Islet of Langerhans (tissue), 1 donor: ENCODE measurements at regions not wholly inside any gene's neighbourhood (a gene's known extent, or its start where the extent isn't known, plus 50 kb on each side); places are given as distances from the start of the nearest gene placed in this dataset.

Experiments used
- FAIRE-seq: peaks from one replicate; lab custom pipeline; 2011; peaks lifted over from hg19 to GRCh38; lab: Jason Lieb, UNC

DNA sequence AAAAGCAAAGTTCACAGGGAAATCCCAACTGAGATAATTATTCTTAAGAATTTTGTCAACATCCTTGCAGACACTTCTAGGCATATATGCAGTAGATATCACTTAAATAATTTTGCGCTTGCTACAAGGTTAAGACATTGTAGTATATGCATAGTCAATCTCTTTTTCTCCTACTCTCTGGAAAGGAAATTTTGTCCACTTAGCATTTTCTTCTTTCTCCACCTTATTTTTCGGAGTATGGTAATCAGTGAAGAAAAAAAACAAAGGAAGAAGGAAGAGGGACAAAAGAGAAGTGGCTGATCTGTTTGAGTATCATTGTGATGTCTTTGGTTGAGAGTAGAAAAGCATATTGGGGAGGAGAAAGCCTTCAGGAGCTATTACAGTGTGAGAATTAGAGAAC is 104.6 kb downstream of the LACC1 start:
- peak; percentile 43 for FAIRE-seq

DNA sequence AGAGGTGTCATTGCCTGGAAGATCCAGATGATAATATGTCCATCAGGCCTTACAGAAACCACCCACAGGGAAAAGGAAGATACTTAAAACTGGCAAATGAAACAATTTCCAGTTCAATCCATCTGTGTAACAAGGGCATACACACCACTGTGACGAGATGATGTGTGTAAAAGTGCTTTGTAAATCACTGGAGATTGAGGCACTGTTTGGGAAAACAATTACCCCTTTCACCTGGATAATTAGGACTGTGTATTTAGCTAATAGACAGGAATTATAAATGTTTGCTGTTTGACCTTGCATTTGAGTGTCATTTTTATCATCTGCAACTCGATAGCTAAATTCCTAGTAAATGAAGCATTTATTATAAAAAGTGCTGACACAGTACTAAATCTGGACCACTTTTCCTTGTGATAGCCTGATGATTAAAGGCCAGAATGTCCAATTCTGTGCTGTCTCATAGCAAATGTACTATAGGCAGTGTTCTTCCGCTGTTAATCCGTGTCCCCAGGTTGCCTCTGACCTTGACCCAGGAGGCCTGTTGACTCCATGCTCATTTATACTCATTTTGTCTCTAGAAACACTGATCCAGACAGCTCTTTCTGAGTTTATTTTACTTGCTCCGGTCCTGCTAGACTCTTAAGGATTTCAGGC is 105.8 kb downstream of the LACC1 start:
- no peak for FAIRE-seq

DNA sequence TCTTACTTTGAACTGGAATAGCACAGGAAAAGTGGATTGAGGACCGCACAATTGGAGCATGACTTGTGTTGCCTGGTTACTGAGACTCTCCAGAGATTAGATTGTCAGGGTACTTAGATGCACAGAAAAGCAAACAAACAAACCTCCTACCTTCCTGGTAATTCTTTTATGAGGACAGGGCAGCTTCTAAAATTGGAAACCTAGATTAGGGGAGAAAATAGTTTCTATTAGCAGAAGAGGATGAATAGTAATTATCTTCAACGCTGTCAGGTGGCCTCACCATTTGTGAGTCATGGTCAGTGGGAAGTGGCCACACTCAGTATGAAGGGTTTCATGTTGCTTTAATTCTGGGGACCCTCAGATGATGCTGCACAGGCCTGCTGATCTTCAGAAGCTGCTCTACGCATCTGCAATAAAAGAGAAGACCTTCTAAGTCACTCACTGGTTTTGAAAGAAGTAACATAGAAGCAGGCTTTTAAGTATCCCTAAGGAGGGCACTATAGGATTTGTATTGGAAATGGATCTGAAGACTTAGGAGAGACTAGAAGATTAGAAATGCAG is 106.8 kb downstream of the LACC1 start:
- peak; percentile 100 for FAIRE-seq

DNA sequence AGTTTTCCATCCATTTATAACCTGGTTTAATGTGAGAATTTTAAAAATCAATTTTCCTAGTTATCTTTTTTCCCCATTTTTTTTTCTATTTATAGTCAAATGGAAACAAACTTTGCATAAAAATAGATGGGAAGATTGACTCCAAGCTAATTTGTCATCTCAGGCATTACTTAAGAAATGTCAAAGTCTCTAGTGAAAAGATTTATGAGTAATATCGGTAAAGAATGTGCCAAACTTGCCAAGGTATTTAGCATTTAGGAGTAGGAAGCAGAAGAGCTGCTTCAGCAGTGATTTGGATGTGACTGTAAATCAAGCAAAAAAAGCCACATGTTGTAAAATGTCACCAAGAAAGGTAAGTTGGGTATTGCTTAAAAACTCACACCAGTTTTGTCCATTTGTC is 108.6 kb downstream of the LACC1 start:
- peak; percentile 55 for FAIRE-seq

DNA sequence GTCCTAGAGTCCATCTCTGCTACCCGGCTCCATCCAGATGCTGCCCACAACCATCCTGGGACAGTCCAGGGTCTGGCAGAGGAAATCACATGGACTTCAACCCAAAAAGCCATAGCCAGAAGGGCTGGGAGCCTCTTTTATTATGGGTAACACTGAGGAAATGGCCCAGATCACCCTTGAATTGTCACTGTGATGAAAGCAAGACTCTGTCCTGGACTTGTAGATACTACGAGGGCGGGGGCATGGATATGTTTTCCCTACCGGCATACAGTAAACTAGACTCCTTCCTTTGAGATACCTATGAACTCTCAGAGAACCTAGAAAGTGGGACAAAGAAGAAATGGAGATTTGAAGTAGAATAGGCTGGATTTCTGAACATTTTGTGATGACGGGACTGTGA is 110.3 kb downstream of the LACC1 start:
- no peak for FAIRE-seq

DNA sequence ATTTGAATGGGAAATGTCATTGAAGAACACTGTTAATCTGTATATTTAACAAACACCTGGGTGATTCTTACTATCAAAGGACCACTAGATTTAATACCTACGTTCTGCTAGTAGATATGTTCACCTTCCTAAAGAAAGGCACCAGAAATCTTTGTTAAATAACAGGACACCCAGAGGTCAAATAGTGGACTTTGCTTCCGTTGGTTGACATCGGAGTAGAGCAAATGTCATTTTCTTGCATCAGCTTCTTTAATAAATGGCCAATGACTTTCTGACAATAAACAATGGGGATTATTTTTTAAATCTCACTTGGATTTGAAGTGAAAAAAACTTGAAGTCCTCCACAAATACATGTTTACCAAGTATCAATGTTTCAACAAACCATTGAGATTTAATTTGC is 111.1 kb downstream of the LACC1 start:
- FAIRE-seq, result no peak

DNA sequence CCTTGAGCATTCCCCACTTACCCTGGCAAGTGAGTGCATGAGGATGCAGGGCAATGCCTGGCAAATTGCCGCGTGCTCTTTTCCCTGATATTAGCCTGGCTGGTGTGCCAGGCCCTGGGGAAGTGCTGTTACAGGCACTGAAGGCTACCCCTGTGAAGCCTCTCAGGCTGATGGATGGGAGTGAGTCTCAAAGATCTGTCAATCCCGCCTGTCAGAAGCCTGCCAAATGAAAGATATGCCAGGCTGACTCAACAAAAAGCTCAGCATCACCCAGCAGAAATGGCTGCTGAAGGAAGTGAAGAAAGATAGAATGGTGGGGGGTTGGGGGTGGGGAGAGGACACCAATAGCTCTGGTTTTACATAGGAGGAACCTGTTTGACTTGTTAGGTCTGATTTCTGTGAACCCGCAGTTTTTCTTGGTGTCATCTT is 112.1 kb downstream of the LACC1 start:
- FAIRE-seq, result no peak

DNA sequence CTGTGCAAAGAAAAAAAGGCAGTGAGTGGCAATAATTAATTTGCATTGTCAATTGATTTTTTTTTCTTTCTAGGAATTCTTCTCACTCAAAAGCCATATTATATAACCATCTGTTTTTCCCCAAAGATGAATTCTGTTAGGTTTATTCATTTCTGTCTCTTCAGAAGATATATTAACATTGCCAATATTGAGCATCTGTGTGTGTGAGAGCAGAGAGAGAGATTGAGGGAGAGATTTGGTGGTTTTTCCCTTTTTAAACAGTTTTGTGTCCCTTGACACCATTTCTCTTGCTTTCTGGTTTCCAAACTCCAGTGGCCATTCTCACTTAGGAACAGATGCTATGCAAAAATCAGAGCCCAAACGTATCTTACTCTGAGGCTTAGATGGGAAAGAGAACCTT is 112.5 kb downstream of the LACC1 start:
- no peak for FAIRE-seq

DNA sequence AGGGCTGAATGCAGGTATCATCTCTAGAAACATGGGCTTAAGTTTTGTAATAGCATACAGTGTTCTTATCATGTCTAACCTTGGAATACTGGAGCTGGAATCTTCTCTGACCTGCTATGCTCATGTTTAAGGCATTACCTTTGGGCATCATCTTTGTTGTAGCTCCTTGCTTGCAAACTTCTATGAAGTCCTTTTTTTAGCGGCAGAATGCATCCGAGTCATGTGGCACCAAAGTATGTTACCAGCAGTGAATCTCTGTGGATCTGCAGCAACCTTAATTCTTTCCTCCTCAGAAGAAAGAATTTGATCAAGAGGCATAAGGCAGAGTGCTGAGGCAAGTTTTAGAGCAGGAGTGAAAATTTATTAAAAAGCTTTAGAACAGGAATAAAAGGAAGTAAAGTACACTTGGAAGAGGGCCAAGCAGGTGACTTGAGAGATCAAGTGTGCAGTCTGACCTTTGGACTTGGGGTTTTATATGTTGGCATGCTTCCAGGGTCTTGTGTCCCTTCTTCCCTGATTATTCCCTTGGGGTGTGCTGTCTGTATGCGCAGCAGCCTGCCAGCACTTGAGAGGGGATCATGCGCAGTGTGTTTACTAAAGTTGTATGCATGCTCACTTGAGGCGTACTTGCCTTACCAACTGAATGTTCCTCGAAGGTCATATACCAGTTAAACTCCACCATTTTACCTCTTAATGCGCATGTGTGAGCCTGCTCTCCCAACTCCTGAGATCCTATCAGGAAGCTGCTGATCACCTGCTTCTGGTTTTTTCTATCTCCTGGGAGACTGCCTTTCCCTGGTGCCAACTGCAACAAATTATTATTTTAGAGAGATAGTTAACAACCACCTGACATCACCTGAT is 115.5 kb downstream of the LACC1 start:
- no peak for FAIRE-seq

DNA sequence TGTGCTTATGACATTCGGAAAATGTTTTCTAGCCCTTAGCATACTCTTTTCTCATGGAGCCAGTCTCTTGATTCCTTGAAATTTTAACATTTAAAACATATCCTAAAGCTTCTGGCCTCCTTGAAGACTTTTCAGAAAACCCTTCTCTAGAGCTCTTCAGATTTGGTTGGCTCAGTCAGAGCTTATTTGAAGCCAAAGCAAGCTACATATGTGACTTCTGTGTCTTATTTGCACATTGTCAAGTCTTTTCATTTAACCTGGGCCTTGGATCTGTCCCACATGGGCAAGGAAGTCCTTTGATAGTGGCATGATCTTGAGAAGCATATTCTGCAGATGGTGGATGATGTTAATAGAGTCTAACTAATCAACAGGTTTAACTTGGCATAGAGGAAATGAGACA is 116.5 kb downstream of the LACC1 start:
- FAIRE-seq, result no peak

DNA sequence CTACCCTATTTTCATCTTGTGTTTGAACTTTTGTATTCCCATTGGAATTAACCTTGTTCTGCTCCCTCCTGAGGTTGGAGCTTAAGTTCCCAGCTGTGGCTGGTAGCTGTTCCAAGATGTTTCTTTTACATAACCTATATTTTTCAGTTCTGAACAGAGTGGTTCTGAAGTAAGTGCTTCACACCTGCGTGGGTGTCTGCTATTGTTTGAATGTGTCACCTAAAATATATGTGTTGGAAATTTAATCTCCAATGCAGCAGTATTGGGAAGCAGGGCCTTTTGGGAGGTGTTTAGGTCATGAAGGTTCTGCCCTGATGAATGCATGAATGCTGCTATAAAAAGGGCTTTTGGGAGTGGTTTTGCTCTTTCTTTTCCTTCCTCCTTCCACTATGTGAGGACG is 123.8 kb downstream of the LACC1 start:
- no peak for FAIRE-seq

DNA sequence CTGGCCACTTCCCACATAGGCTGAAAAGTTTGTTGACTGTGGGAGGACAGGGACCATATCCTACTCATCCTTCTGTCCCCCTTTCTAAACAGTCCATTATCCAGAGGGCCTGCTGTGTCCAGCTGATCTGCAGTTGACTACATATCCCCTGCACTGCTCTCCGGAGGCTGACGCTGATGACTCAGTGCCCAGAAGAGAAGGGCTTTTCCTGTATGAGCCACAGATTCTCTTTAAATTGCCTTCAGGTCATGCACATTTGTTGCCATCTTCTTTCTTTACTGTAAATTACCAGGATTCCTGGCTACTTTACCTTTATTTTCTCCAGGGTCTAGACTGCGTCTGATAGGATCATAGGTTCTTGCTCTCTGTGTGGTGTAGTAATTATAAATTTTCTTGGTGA is 125.2 kb downstream of the LACC1 start:
- FAIRE-seq, result no peak

DNA sequence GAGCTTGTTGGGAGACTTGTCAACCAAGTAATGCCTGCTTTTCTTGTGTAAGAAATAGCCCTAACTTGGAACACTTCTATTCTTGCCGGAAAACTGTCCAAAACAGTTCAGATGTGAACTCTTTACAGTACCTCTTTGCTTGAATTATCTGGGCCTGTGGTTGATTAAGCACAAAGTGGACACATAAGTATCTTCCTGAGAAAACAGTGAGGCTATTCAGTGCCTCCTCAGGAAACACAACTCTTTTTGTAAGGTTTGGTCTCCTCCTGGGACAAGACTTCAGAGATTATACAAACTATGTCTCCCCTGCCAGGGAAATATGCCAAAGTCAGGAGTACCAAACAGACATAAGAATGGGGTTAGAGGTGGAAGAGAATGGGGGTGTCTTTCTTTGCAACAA is 127.7 kb downstream of the LACC1 start:
- no peak for FAIRE-seq

DNA sequence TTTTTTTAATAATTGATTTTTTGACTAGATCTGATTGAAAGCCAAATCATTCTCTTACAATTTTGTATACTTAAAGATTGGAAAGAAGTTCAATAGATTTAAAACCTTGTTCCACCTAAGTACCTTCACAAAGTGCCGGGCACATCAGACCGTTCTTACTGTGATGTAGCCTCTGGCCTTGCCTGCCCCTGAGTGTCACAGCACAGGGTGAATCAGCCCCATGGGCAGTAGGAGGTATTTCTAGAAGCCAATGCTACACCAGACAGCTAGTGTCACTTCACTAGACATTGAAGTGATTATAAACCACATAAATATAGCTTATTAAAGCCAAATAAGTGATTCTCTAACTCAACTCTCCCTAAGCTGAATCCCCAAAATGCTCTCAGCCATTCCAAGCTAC is 131.3 kb downstream of the LACC1 start:
- FAIRE-seq, result no peak

DNA sequence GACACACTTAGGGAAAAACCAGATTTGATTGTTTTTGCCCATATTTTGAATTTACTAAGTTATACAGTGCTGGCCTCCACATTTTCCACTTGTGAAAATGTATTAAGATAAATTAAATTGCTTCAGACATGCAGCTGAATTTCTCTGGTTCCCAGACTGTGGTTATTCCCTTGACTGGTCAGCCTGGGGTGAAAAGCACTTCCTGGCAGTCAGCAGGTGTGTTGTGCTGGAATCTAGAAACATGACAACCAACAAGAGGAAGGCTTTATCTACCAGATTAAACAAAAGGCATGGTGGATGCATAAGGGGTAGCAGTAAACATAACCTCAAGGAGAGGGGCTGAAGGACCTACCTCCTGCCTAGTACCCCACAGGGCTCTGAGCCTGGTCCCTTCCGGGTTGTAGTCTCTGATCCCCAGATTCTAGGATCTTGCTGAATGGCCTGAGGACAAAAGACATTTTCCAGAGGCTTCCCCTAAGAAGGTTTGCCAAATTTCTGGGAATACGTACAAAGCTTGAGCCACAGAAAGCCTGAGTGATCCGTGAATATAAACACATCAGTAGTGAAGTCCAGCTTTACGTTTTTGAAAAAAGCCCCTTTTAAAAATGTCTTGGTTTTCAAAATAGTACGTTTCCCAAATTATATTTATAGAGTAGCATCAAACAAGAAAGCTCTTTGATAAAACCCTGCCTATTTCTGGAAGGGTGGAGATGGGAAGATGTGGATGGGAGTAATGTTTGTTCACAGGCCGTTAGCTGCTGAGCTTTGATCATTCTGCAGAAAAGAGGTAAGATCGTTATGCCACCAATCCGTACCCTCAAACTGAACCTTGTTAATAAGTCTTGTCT is 133.4 kb downstream of the LACC1 start:
- FAIRE-seq, result peak; percentile 93

DNA sequence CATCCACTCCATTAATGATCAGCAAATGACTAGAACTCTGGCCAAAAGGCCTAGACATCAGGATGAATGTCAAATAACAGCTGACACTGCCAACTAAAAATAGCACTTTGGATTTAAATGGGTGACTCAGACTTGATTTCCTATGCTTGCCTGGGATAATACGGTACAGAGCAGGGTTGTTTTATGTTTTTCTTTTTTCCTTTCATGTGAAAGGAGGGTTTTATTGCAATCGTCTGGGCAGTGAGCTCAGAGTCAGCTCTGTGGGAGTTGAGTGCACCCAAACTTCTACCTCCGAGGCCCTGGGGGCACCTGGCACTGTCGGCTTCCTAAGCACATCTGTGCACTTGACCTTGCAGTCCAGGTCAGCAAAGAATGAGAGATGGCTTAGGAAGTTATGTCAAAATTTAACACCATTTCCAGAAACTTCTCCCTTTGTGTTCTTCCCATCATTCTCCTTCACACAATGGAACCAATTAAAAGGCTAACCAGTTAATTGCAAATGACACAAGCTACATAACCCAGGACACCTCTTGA is 134.1 kb downstream of the LACC1 start:
- FAIRE-seq, result peak; percentile 100

DNA sequence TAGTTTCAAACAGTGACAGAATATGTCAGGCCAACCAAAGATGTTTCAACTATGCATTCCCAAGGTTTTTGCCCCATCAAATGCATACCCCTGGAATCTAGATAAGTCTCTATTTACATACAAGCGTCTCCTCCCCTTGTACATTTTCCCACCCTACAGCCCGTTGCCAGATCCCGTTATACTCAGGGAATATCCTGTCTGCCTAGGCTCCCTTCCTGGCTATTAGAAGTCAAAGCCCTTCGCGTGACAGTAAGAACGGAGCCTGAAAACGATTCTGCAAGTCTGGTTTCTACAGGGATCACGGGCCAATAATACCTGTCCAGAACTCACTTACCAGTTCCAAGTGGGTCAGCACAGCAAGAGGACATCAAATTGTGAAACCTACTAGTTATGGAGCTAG is 134.8 kb downstream of the LACC1 start:
- no peak for FAIRE-seq

DNA sequence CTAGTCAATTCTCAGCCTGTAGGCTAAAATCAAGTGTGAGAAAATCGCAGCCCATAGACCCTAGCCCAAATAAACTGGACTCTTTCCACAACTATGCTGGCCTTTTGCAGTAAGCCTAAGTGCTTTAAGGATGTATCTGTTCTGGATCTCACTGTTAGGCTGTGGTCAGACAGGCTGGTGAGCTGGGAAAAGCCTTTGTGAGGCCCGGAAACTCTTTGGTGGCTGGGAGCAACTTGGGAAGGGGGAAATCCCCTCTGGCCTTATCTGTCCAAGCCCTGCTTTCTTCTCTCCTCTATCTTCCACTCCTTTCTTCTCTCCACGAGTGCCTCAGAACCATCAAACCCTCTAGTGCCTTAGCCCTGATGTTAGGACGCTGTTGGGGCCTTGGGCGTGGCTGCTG is 135.4 kb downstream of the LACC1 start:
- FAIRE-seq, result no peak

DNA sequence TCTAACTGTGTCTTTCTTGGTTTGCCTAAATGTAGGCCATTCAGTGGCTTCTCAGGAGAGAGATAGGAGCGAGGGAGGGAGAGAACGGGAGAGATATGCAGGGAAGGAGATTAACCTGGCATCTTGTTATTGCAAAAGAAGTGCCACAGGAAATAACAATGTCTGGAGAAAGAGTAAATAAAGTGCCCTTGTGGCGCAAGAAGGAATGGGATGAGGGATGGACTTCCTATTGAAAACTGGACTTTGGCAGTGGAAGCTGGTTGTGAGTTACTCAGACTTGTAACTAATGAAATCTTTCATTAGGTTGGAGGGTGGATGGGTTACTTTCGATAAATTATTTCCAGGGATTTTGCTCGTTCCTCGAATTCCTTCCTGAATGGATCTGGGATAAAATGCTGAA is 136.1 kb downstream of the LACC1 start:
- FAIRE-seq, result no peak

DNA sequence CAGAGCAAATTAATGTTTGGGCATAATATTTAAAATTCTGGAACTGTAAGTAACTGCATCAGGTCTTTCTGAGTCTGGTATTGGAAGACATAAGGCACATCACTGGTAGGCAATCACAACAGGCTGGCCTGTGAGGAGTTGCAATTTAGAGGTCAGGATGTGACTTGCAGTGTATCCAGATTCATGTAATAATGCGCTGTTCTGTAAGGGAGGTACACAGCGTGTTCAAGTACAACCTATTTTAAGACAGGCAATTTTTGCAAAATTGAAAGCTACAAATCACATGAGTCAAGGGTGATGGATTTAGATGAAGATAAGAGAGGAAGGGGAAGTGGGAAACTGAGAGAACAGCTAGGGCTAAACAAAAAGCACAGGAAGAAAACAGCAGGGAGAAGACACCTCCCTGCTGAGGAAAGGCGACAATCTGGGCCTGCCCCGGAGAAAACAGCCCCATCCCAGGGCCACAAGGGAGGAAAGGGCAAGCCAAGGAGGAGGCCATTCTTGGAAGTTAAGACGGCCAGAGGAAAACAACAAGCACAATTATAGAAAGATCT is 138.1 kb downstream of the LACC1 start:
- FAIRE-seq, result no peak

DNA sequence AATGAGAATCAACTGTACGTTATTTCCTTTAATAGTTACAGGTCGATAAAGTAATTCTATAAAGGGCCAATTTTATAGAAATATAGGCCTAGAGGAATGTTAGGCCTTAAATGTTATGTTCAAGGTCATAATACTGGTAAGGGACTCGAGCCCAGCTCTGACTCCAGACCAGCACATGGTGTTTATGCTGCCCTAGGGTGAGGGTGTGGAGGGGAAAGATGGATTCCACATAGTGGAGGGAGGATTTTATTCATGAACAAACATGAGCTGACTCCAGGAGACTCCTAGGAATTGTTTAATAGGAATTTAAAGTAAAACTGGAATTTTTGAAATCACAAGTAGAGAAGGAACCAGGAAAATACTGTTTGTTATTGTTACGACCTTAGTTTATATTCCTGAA is 139.9 kb downstream of the LACC1 start:
- no peak for FAIRE-seq

DNA sequence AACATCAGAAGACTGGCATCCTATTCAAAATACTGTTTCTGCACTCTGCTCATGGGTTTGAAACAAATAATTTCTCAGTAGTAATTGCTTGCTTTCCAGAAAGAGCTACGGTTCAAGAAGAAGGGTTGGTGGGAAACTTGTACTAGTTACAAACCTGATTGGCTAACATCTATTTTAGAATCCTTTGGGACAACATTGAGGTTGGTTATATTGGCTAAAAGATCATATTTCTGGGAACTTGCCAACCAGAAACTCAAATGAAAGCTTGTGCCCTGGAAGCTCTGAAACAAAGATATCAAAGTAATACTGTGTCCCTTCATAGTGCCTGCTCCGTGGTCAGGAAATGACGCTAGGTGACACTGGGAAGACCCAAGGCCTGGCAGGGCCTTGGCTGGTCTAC is 141.7 kb downstream of the LACC1 start:
- no peak for FAIRE-seq
